ENCODE measurements at regions not wholly inside any gene's neighbourhood (a gene's known extent, or its start where the extent isn't known, plus 50 kb on each side); places are given as distances from the start of the nearest gene placed in this dataset.

- TF ChIP-seq CTCF (IDR thresholded peaks at IDR 0.05; ENCODE audit: extremely low read depth, missing control alignments), result no peak
- DNase-seq (ENCODE audit: low spot score), result no peak
Observed at GRCh38 chr10:129110780-129111179, 356.3 kb upstream of the MGMT start.

- DNase-seq (ENCODE audit: low spot score), result no peak
- no peak for TF ChIP-seq CTCF (IDR thresholded peaks at IDR 0.05; ENCODE audit: extremely low read depth, missing control alignments)
Observed at GRCh38 chr10:129111922-129112321, 355.1 kb upstream of the MGMT start.

- TF ChIP-seq CTCF (IDR thresholded peaks at IDR 0.05; ENCODE audit: extremely low read depth, missing control alignments), result no peak
- no peak for DNase-seq (ENCODE audit: low spot score)
Observed at GRCh38 chr10:129114588-129114987, 352.5 kb upstream of the MGMT start.

- no peak for DNase-seq (ENCODE audit: low spot score)
- TF ChIP-seq CTCF (IDR thresholded peaks at IDR 0.05; ENCODE audit: extremely low read depth, missing control alignments), result no peak
Observed at GRCh38 chr10:129116371-129116770, 350.7 kb upstream of the MGMT start.

- no peak for DNase-seq (ENCODE audit: low spot score)
- TF ChIP-seq CTCF (IDR thresholded peaks at IDR 0.05; ENCODE audit: extremely low read depth, missing control alignments), result no peak
Observed at GRCh38 chr10:129120441-129120840, 346.6 kb upstream of the MGMT start.

- DNase-seq (ENCODE audit: low spot score), result no peak
- no peak for TF ChIP-seq CTCF (IDR thresholded peaks at IDR 0.05; ENCODE audit: extremely low read depth, missing control alignments)
Observed at GRCh38 chr10:129122846-129123245, 344.2 kb upstream of the MGMT start.

GRCh38 chr10:129123428-129123827 lies 343.6 kb upstream of the MGMT start:
- DNase-seq (ENCODE audit: low spot score), result no peak
- no peak for TF ChIP-seq CTCF (IDR thresholded peaks at IDR 0.05; ENCODE audit: extremely low read depth, missing control alignments)
